Fibroblast of villous mesenchyme (primary cell): ENCODE measurements at regions not wholly inside any gene's neighbourhood (a gene's known extent, or its start where the extent isn't known, plus 50 kb on each side); places are given as distances from the start of the nearest gene placed in this dataset.

Experiments used
- DNase-seq: peaks from one replicate; pipeline ENCODE4 v3.0.0-alpha.2; 2010; ENCODE audit warnings: low read depth
- H3K4me3 ChIP-seq: 2 replicates; pipeline ENCODE4 v1.5.1; 2011; ENCODE audit warnings: low read depth, mild to moderate bottlenecking, low read length
- CTCF ChIP-seq: IDR thresholded peaks from 2 replicates; pipeline ENCODE4 v1.5.1; 2012; ENCODE audit warnings: low read depth, mild to moderate bottlenecking, low read length; ENCODE audit not compliant: insufficient read depth

- no peak for DNase-seq
- no peak overlapping the region for H3K4me3 ChIP-seq
- no peak for TF ChIP-seq CTCF
These were observed 275.4 kb upstream of the TFAP2D start for GRCh38 chr6:50437901-50438300.

GRCh38 chr6:50442531-50443040 lies 270.7 kb upstream of the TFAP2D start:
- TF ChIP-seq CTCF, result no peak

GRCh38 chr6:50443144-50443543 lies 270.2 kb upstream of the TFAP2D start:
- no peak for TF ChIP-seq CTCF
- H3K4me3 ChIP-seq, result no peak overlapping the region
- DNase-seq, result no peak

More at GRCh38 chr6:50442531-50443040, 270.7 kb upstream of the TFAP2D start:
- H3K4me3 ChIP-seq, result no peak overlapping the region
- DNase-seq, result no peak

GRCh38 chr6:50449128-50449527 lies 264.2 kb upstream of the TFAP2D start:
- H3K4me3 ChIP-seq, result no peak overlapping the region
- TF ChIP-seq CTCF, result no peak
- no peak for DNase-seq

- no peak for TF ChIP-seq CTCF
- no peak overlapping the region for H3K4me3 ChIP-seq
- no peak for DNase-seq
These were observed 261.4 kb upstream of the TFAP2D start for GRCh38 chr6:50451826-50452400.

GRCh38 chr6:50455029-50455428 lies 258.3 kb upstream of the TFAP2D start:
- no peak overlapping the region for H3K4me3 ChIP-seq
- DNase-seq, result no peak
- no peak for TF ChIP-seq CTCF

GRCh38 chr6:50457351-50457750 lies 256.0 kb upstream of the TFAP2D start:
- TF ChIP-seq CTCF, result no peak
- no peak overlapping the region for H3K4me3 ChIP-seq
- no peak for DNase-seq
